Nephron progenitor cell (in vitro differentiated cells): ENCODE measurements at regions not wholly inside any gene's neighbourhood (a gene's known extent, or its start where the extent isn't known, plus 50 kb on each side); places are given as distances from the start of the nearest gene placed in this dataset.

Experiments
- DNase-seq: peaks from one replicate; pipeline ENCODE4 v3.0.0; 2021
- H3K27ac Mint-ChIP-seq: 2 replicates; pipeline ENCODE4 v1.8.0; 2021; ENCODE audit warnings: mild to moderate bottlenecking, moderate library complexity, mixed read lengths
- H3K27me3 Mint-ChIP-seq: 2 replicates; pipeline ENCODE4 v1.8.0; 2021; ENCODE audit warnings: mild to moderate bottlenecking, low read depth, mixed read lengths; ENCODE audit not compliant: poor library complexity
- H3K36me3 Mint-ChIP-seq: 2 replicates; pipeline ENCODE4 v1.8.0; 2021; ENCODE audit warnings: low read depth, mixed read lengths
- H3K4me1 Mint-ChIP-seq: 2 replicates; pipeline ENCODE4 v1.8.0; 2021; ENCODE audit warnings: mixed read lengths
- H3K4me3 Mint-ChIP-seq: 2 replicates; pipeline ENCODE4 v1.8.0; 2021; ENCODE audit warnings: mild to moderate bottlenecking, moderate library complexity, mixed read lengths
- H3K9me3 Mint-ChIP-seq: 2 replicates; pipeline ENCODE4 v1.8.0; 2021; ENCODE audit warnings: mild to moderate bottlenecking, moderate library complexity, mixed read lengths
- CTCF ChIP-seq: fragments of 200-600 bp; sonication (generic); IDR thresholded peaks from 2 replicates; pipeline ENCODE4 v1.5.0; 2021; ENCODE audit warnings: antibody characterized with exemption

- no peak overlapping the region for H3K4me3 Mint-ChIP-seq
- DNase-seq = no peak
- H3K27ac Mint-ChIP-seq = no peak overlapping the region
- peaks cover 20% of the 10 kb centered on the region for H3K9me3 Mint-ChIP-seq
- peaks cover 4% of the 10 kb centered on the region for H3K27me3 Mint-ChIP-seq
- H3K36me3 Mint-ChIP-seq = peaks cover 4% of the 10 kb centered on the region
- no peaks in the 10 kb centered on the region for H3K4me1 Mint-ChIP-seq
- no peak for TF ChIP-seq CTCF
These were observed 860.9 kb downstream of the TAF11L14 start for GRCh38 chr5:18495157-18495556.

- no peak for TF ChIP-seq CTCF
- H3K27ac Mint-ChIP-seq = no peak overlapping the region
- H3K4me3 Mint-ChIP-seq = no peak overlapping the region
- peaks cover 4% of the 10 kb centered on the region for H3K27me3 Mint-ChIP-seq
- no peaks in the 10 kb centered on the region for H3K4me1 Mint-ChIP-seq
- peaks cover 20% of the 10 kb centered on the region for H3K9me3 Mint-ChIP-seq
- H3K36me3 Mint-ChIP-seq = peaks cover 4% of the 10 kb centered on the region
- DNase-seq = no peak
These were observed 861.8 kb downstream of the TAF11L14 start for GRCh38 chr5:18496041-18496440.

GRCh38 chr5:18497089-18497488 is 862.8 kb downstream of the TAF11L14 start:
- peaks cover 4% of the 10 kb centered on the region for H3K27me3 Mint-ChIP-seq
- peaks cover 20% of the 10 kb centered on the region for H3K9me3 Mint-ChIP-seq
- no peaks in the 10 kb centered on the region for H3K4me1 Mint-ChIP-seq
- DNase-seq = no peak
- TF ChIP-seq CTCF = no peak
- peaks cover 4% of the 10 kb centered on the region for H3K36me3 Mint-ChIP-seq
- no peak overlapping the region for H3K4me3 Mint-ChIP-seq
- H3K27ac Mint-ChIP-seq = no peak overlapping the region

- H3K4me1 Mint-ChIP-seq = no peaks in the 10 kb centered on the region
- TF ChIP-seq CTCF = no peak
- no peak overlapping the region for H3K4me3 Mint-ChIP-seq
- H3K27ac Mint-ChIP-seq = no peak overlapping the region
- peaks cover 4% of the 10 kb centered on the region for H3K9me3 Mint-ChIP-seq
- DNase-seq = no peak
- no peaks in the 10 kb centered on the region for H3K36me3 Mint-ChIP-seq
- no peaks in the 10 kb centered on the region for H3K27me3 Mint-ChIP-seq
These were observed 869.6 kb downstream of the TAF11L14 start for GRCh38 chr5:18503797-18504328.

GRCh38 chr5:18507114-18507513 is 872.9 kb downstream of the TAF11L14 start:
- TF ChIP-seq CTCF = no peak
- Mint-ChIP-seq H3K4me3 (no peak overlapping the region), H3K27me3 (no peaks in the 10 kb centered on the region), H3K4me1 (no peaks in the 10 kb centered on the region), H3K27ac (no peak overlapping the region), H3K36me3 (no peaks in the 10 kb centered on the region), H3K9me3 (peaks cover 4% of the 10 kb centered on the region)
- no peak for DNase-seq

- Mint-ChIP-seq H3K36me3 (no peaks in the 10 kb centered on the region), H3K4me1 (no peaks in the 10 kb centered on the region), H3K27me3 (no peaks in the 10 kb centered on the region), H3K9me3 (peaks cover 10% of the 10 kb centered on the region), H3K27ac (no peak overlapping the region), H3K4me3 (no peak overlapping the region)
- DNase-seq = no peak
- TF ChIP-seq CTCF = no peak
These were observed 883.6 kb downstream of the TAF11L14 start for GRCh38 chr5:18517641-18518380.
